Smooth muscle cell (in vitro differentiated cells): ENCODE measurements at regions not wholly inside any gene's neighbourhood (a gene's known extent, or its start where the extent isn't known, plus 50 kb on each side); places are given as distances from the start of the nearest gene placed in this dataset.

Source experiments
- DNase-seq: peaks from one replicate; lab custom pipeline; 2025; ENCODE audit not compliant: unreplicated experiment; lab: John Stamatoyannopoulos, UW
- H2AFZ ChIP-seq: fragments of 200-600 bp; sonication (generic); 2 replicates; pipeline ENCODE4 v1.6.0; 2016; ENCODE audit warnings: antibody characterized with exemption, low read depth, mild to moderate bottlenecking
- H3F3A ChIP-seq: fragments of 200-600 bp; sonication (generic); 2 replicates; pipeline ENCODE4 v1.6.0; 2017; ENCODE audit warnings: antibody characterized with exemption, low read depth
- H3K27ac ChIP-seq: fragments of 200-600 bp; sonication (generic); 2 replicates; pipeline ENCODE4 v1.5.1; 2016; ENCODE audit warnings: low read depth, mild to moderate bottlenecking
- H3K27me3 ChIP-seq: fragments of 200-600 bp; sonication (generic); 2 replicates; pipeline ENCODE4 v1.6.1; 2016; ENCODE audit warnings: low read depth, mild to moderate bottlenecking
- H3K36me3 ChIP-seq: fragments of 200-600 bp; sonication (generic); 2 replicates; pipeline ENCODE4 v1.5.1; 2016; ENCODE audit warnings: low read depth
- H3K4me1 ChIP-seq: fragments of 200-600 bp; sonication (generic); 2 replicates; pipeline ENCODE4 v1.5.1; 2016; ENCODE audit warnings: low read depth
- H3K4me2 ChIP-seq: fragments of 200-600 bp; sonication (generic); 2 replicates; pipeline ENCODE4 v1.6.0; 2016; ENCODE audit warnings: mild to moderate bottlenecking
- H3K4me3 ChIP-seq: fragments of 200-600 bp; sonication (generic); 2 replicates; pipeline ENCODE4 v1.5.1; 2016; ENCODE audit warnings: mild to moderate bottlenecking
- H3K79me2 ChIP-seq: fragments of 200-600 bp; sonication (generic); 2 replicates; pipeline ENCODE4 v1.6.0; 2016; ENCODE audit warnings: low read depth, mild to moderate bottlenecking
- H3K9ac ChIP-seq: fragments of 200-600 bp; sonication (generic); 2 replicates; pipeline ENCODE4 v1.6.0; 2016; ENCODE audit warnings: low read depth
- H3K9me3 ChIP-seq: fragments of 200-600 bp; sonication (generic); replicated peaks from 2 replicates; pipeline ENCODE4 v1.5.1; 2016; ENCODE audit warnings: low read depth
- H4K20me1 ChIP-seq: fragments of 200-600 bp; sonication (generic); 2 replicates; pipeline ENCODE4 v1.6.0; 2016; ENCODE audit warnings: low read depth
- CTCF ChIP-seq: fragments of 200-600 bp; sonication (generic); IDR thresholded peaks from 2 replicates; pipeline ENCODE4 v1.5.1; 2017; ENCODE audit warnings: borderline replicate concordance, mild to moderate bottlenecking, antibody characterized with exemption; ENCODE audit not compliant: insufficient read depth, poor library complexity, severe bottlenecking
- WGBS: methylation state at CpG from one replicate; pipeline ENCODE4 v1.1.7; 2016; ENCODE audit warnings: low lambda C conversion rate; 5-methylcytosine and 5-hydroxymethylcytosine counted together

- TF ChIP-seq CTCF: no peak
- 59% methylated on average over 6 of the region's 6 CpGs for WGBS
- Histone ChIP-seq H3K4me2 (peak overlapping the region; percentile 56), H3K36me3 (no peaks in the 10 kb centered on the region), H3F3A (peaks cover 39% of the 10 kb centered on the region), H4K20me1 (no peaks in the 10 kb centered on the region), H3K27me3 (no peaks in the 10 kb centered on the region), H3K9me3 (no peaks in the 10 kb centered on the region), H3K27ac (peak overlapping the region; percentile 38), H3K4me1 (peaks cover 15% of the 10 kb centered on the region), H2AFZ (peak overlapping the region; percentile 60), H3K79me2 (no peaks in the 10 kb centered on the region), H3K4me3 (no peak overlapping the region), H3K9ac (no peak overlapping the region)
- DNase-seq: no peak
These were observed 122.7 kb downstream of the VAPA start for GRCh38 chr18:10036479-10036878.

- Histone ChIP-seq H3K9ac (no peak overlapping the region), H3K36me3 (no peaks in the 10 kb centered on the region), H3K79me2 (no peaks in the 10 kb centered on the region), H3K27me3 (no peaks in the 10 kb centered on the region), H3K9me3 (no peaks in the 10 kb centered on the region), H3K4me1 (peaks cover 20% of the 10 kb centered on the region), H3F3A (peaks cover 46% of the 10 kb centered on the region), H3K4me2 (no peak overlapping the region), H3K27ac (no peak overlapping the region), H3K4me3 (no peak overlapping the region), H2AFZ (no peak overlapping the region), H4K20me1 (no peaks in the 10 kb centered on the region)
- DNase-seq: no peak
- no peak for TF ChIP-seq CTCF
- 96% methylated on average over 6 of the region's 6 CpGs for WGBS
These were observed 123.4 kb downstream of the VAPA start for GRCh38 chr18:10037181-10037580.

- H3F3A ChIP-seq: peaks cover 56% of the 10 kb centered on the region
- 73% methylated on average over 2 of the region's 2 CpGs for WGBS
- no peak overlapping the region for H3K4me2 ChIP-seq
- H3K9me3 ChIP-seq: no peaks in the 10 kb centered on the region
- H4K20me1 ChIP-seq: no peaks in the 10 kb centered on the region
- H3K36me3 ChIP-seq: no peaks in the 10 kb centered on the region
- peaks cover 20% of the 10 kb centered on the region for H3K4me1 ChIP-seq
- H3K27ac ChIP-seq: no peak overlapping the region
- H3K9ac ChIP-seq: no peak overlapping the region
- DNase-seq: no peak
- no peak for TF ChIP-seq CTCF
- H3K27me3 ChIP-seq: no peaks in the 10 kb centered on the region
- no peaks in the 10 kb centered on the region for H3K79me2 ChIP-seq
- no peak overlapping the region for H3K4me3 ChIP-seq
- H2AFZ ChIP-seq: no peak overlapping the region
These were observed 124.5 kb downstream of the VAPA start for GRCh38 chr18:10038268-10038667.

GRCh38 chr18:10040287-10041011 is 126.6 kb downstream of the VAPA start:
- H3K9ac ChIP-seq: peak overlapping the region; percentile 30
- peak overlapping the region; percentile 65 for H3K4me2 ChIP-seq
- WGBS: 9% methylated on average over 4 of the region's 4 CpGs
- TF ChIP-seq CTCF: no peak
- H3K79me2 ChIP-seq: no peaks in the 10 kb centered on the region
- H3K4me1 ChIP-seq: peaks cover 14% of the 10 kb centered on the region
- peaks cover 52% of the 10 kb centered on the region for H3F3A ChIP-seq
- no peaks in the 10 kb centered on the region for H4K20me1 ChIP-seq
- no peaks in the 10 kb centered on the region for H3K36me3 ChIP-seq
- H3K9me3 ChIP-seq: no peaks in the 10 kb centered on the region
- no peak overlapping the region for H3K4me3 ChIP-seq
- peak overlapping the region; percentile 91 for H3K27ac ChIP-seq
- no peaks in the 10 kb centered on the region for H3K27me3 ChIP-seq
- no peak overlapping the region for H2AFZ ChIP-seq
- DNase-seq: no peak
